HepG2 (cell line): ENCODE measurements at regions not wholly inside any gene's neighbourhood (a gene's known extent, or its start where the extent isn't known, plus 50 kb on each side); places are given as distances from the start of the nearest gene placed in this dataset.

Source experiments
- BRF2 ChIP-seq: sonication (generic); formaldehyde crosslinking; IDR thresholded peaks from 2 replicates; pipeline ENCODE4 v1.8.1; 2022; ENCODE audit warnings: mild to moderate bottlenecking, missing genetic modification reagents
- HNRNPL ChIP-seq: fragments of 200-400 bp; formaldehyde crosslinking; IDR thresholded peaks from 2 replicates; pipeline ENCODE4 v1.6.1; 2017; ENCODE audit warnings: mild to moderate bottlenecking, low read depth, low read length
- MAX ChIP-seq: IDR thresholded peaks from 2 replicates; pipeline ENCODE4 v1.6.1; 2012; ENCODE audit warnings: inconsistent platforms
- POLR2A ChIP-seq, 2 experiments: IDR thresholded peaks; 2 replicates each; pipeline ENCODE4 v1.6.1; 2011; ENCODE audit warnings: low read depth in 2 of 2, low read length in 2 of 2, mild to moderate bottlenecking in 1 of 2, moderate library complexity in 1 of 2; ENCODE audit not compliant: insufficient read depth in 1 of 2
- SATB2 ChIP-seq: sonication (generic); formaldehyde crosslinking; IDR thresholded peaks from 2 replicates; pipeline ENCODE4 v1.5.0; 2020; ENCODE audit warnings: missing genetic modification reagents
- SP1 ChIP-seq, 2 experiments: fragments of 450-650 bp in 1 of 2; sonication (generic) in 1 of 2; formaldehyde crosslinking in 1 of 2; IDR thresholded peaks; 2 replicates each; pipeline versions ENCODE4 v1.4.0 to v1.6.1; 2016 to 2020; ENCODE audit warnings: missing genetic modification reagents in 1 of 2

- TF ChIP-seq SATB2 (no peak), POLR2A (IDR thresholded peaks at IDR 0.05; ENCODE audit: insufficient read depth in 1 of 2, low read depth in 2 of 2, low read length in 2 of 2) (no peak), SP1 (IDR thresholded peaks at IDR 0.05) (no peak), SP1 (CRISPR knock-in tag; IDR thresholded peaks at IDR 0.05) (no peak), HNRNPL (no peak), BRF2 (no peak), MAX (no peak)
These were observed 58.7 kb upstream of the ZNF354B start for GRCh38 chr5:178801021-178801420.
